HEK293T (cell line): ENCODE measurements at regions not wholly inside any gene's neighbourhood (a gene's known extent, or its start where the extent isn't known, plus 50 kb on each side); places are given as distances from the start of the nearest gene placed in this dataset.

Experiments
- BHLHE40 ChIP-seq: fragments of 450-650 bp; IDR thresholded peaks from 2 replicates; pipeline ENCODE4 v1.6.1; 2016; ENCODE audit warnings: mild to moderate bottlenecking, moderate library complexity, borderline replicate concordance
- CTBP1 ChIP-seq: fragments of 450-650 bp; IDR thresholded peaks from 2 replicates; pipeline ENCODE4 v1.6.1; 2016; ENCODE audit warnings: borderline replicate concordance
- ELF4 ChIP-seq: fragments of 450-650 bp; IDR thresholded peaks from 2 replicates; pipeline ENCODE4 v1.6.1; 2017; ENCODE audit warnings: antibody characterized with exemption
- FOXA1 ChIP-seq: fragments of 450-650 bp; IDR thresholded peaks from 2 replicates; pipeline ENCODE4 v1.6.1; 2016; ENCODE audit warnings: mild to moderate bottlenecking
- FOXK2 ChIP-seq: fragments of 450-650 bp; IDR thresholded peaks from 2 replicates; pipeline ENCODE4 v1.6.1; 2016; ENCODE audit warnings: mild to moderate bottlenecking
- FOXM1 ChIP-seq: fragments of 450-650 bp; IDR thresholded peaks from 2 replicates; pipeline ENCODE4 v1.6.1; 2017; ENCODE audit warnings: mild to moderate bottlenecking, borderline replicate concordance
- L3MBTL2 ChIP-seq: fragments of 450-650 bp; conservative IDR thresholded peaks from 2 replicates; pipeline ENCODE4 v1.6.1; 2016; ENCODE audit warnings: mild to moderate bottlenecking
- LEF1 ChIP-seq: fragments of 450-650 bp; IDR thresholded peaks from 2 replicates; pipeline ENCODE4 v1.6.1; 2017; ENCODE audit warnings: mild to moderate bottlenecking, borderline replicate concordance
- PKNOX1 ChIP-seq: fragments of 450-650 bp; IDR thresholded peaks from 2 replicates; pipeline ENCODE4 v1.6.1; 2016
- SP1 ChIP-seq: fragments of 450-650 bp; IDR thresholded peaks from 2 replicates; pipeline ENCODE4 v1.6.1; 2017
- SUZ12 ChIP-seq: fragments of 450-650 bp; IDR thresholded peaks from 2 replicates; pipeline ENCODE4 v1.6.1; 2016; ENCODE audit warnings: mild to moderate bottlenecking
- TARDBP ChIP-seq: fragments of 450-650 bp; IDR thresholded peaks from 2 replicates; pipeline ENCODE4 v1.6.1; 2016
- ZNF384 ChIP-seq: fragments of 450-650 bp; IDR thresholded peaks from 2 replicates; pipeline ENCODE4 v1.6.1; 2016

GRCh38 chr2:5926871-5927512, 234.8 kb downstream of the SOX11 start:
- TF ChIP-seq BHLHE40 = no peak
- TF ChIP-seq SUZ12 = no peak
- TF ChIP-seq TARDBP = no peak
- TF ChIP-seq ZNF384 = no peak
- TF ChIP-seq FOXA1 = no peak
- no peak for TF ChIP-seq L3MBTL2
- TF ChIP-seq PKNOX1 = no peak
- TF ChIP-seq FOXK2 = no peak
- TF ChIP-seq LEF1 = no peak
- TF ChIP-seq FOXM1 = no peak
- no peak for TF ChIP-seq SP1
- TF ChIP-seq CTBP1 = no peak
- no peak for TF ChIP-seq ELF4
